HG03457 (cell line): ENCODE measurements at regions not wholly inside any gene's neighbourhood (a gene's known extent, or its start where the extent isn't known, plus 50 kb on each side); places are given as distances from the start of the nearest gene placed in this dataset.

Source experiments
- ATAC-seq: cut with Tn5 transposase; IDR thresholded peaks from one replicate; pipeline ENCODE4 v1.9.1; 2021; ENCODE audit warnings: moderate number of reproducible peaks; ENCODE audit not compliant: unreplicated experiment

GRCh38 chr15:70449311-70450141, 313.8 kb downstream of the UACA start:
- ATAC-seq, result no peak

GRCh38 chr15:70447928-70448698, 315.2 kb downstream of the UACA start:
- ATAC-seq, result no peak

GRCh38 chr15:70447521-70447920, 315.8 kb downstream of the UACA start:
- no peak for ATAC-seq

- ATAC-seq, result no peak
These were observed 316.3 kb downstream of the UACA start for GRCh38 chr15:70447081-70447480.

- ATAC-seq, result no peak
These were observed 319.7 kb downstream of the UACA start for GRCh38 chr15:70443486-70444273.

- ATAC-seq, result no peak
These were observed 320.6 kb downstream of the UACA start for GRCh38 chr15:70442616-70443321.

GRCh38 chr15:70442211-70442610, 321.1 kb downstream of the UACA start:
- no peak for ATAC-seq

GRCh38 chr15:70440416-70441138, 322.8 kb downstream of the UACA start:
- ATAC-seq, result no peak

GRCh38 chr15:70439880-70440279, 323.5 kb downstream of the UACA start:
- ATAC-seq, result no peak

GRCh38 chr15:70439304-70439877, 324.0 kb downstream of the UACA start:
- no peak for ATAC-seq

- ATAC-seq, result no peak
These were observed 324.6 kb downstream of the UACA start for GRCh38 chr15:70438776-70439175.

- ATAC-seq, result no peak
These were observed 325.4 kb downstream of the UACA start for GRCh38 chr15:70437882-70438451.

- ATAC-seq, result no peak
These were observed 326.3 kb downstream of the UACA start for GRCh38 chr15:70437089-70437488.

- no peak for ATAC-seq
These were observed 326.9 kb downstream of the UACA start for GRCh38 chr15:70436428-70436827.

GRCh38 chr15:70435872-70436271, 327.5 kb downstream of the UACA start:
- ATAC-seq, result no peak

GRCh38 chr15:70435369-70435768, 328.0 kb downstream of the UACA start:
- no peak for ATAC-seq

- ATAC-seq, result no peak
These were observed 329.6 kb downstream of the UACA start for GRCh38 chr15:70433586-70434324.

- ATAC-seq, result no peak
These were observed 330.3 kb downstream of the UACA start for GRCh38 chr15:70432924-70433495.
